Hepatocyte (in vitro differentiated cells): ENCODE measurements at regions not wholly inside any gene's neighbourhood (a gene's known extent, or its start where the extent isn't known, plus 50 kb on each side); places are given as distances from the start of the nearest gene placed in this dataset.

Experiments used
- EZH2 ChIP-seq: fragments of 200-600 bp; sonication (generic); IDR thresholded peaks from 2 replicates; pipeline ENCODE4 v1.6.1; 2016; ENCODE audit warnings: antibody characterized with exemption, mild to moderate bottlenecking, borderline replicate concordance
- TF ChIP-seq, protein P1 (sequence below): fragments of 200-600 bp; sonication (generic); IDR thresholded peaks from 2 replicates; pipeline ENCODE4 v1.5.1; 2016; ENCODE audit warnings: antibody characterized with exemption, mild to moderate bottlenecking; ENCODE audit not compliant: poor library complexity

DNA sequence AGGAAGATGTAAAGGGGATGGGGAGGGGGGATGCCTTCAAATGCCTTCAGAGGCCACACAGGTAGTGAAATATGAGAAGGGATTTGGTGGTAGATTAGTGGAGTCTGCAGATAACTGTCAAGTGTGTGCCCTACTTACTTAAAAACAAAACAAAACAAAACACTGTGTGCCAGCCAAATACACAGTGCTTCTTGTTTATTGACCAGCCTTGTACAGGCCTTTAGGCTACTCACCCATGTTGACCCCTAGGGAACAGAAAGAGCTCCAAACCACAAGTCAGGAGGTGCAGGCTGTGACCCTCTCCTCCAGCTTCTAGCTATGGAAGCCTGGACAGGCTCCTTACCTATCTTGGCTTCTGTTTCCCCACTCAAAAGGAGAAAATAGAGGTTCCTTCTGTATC, 562.0 kb downstream of the ETNK1 start:
- TF ChIP-seq, protein P1, sequence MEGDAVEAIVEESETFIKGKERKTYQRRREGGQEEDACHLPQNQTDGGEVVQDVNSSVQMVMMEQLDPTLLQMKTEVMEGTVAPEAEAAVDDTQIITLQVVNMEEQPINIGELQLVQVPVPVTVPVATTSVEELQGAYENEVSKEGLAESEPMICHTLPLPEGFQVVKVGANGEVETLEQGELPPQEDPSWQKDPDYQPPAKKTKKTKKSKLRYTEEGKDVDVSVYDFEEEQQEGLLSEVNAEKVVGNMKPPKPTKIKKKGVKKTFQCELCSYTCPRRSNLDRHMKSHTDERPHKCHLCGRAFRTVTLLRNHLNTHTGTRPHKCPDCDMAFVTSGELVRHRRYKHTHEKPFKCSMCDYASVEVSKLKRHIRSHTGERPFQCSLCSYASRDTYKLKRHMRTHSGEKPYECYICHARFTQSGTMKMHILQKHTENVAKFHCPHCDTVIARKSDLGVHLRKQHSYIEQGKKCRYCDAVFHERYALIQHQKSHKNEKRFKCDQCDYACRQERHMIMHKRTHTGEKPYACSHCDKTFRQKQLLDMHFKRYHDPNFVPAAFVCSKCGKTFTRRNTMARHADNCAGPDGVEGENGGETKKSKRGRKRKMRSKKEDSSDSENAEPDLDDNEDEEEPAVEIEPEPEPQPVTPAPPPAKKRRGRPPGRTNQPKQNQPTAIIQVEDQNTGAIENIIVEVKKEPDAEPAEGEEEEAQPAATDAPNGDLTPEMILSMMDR = no peak
- TF ChIP-seq EZH2 = no peak
